HL-60 (cell line): ENCODE measurements at regions not wholly inside any gene's neighbourhood (a gene's known extent, or its start where the extent isn't known, plus 50 kb on each side); places are given as distances from the start of the nearest gene placed in this dataset.

Experiments used
- DNase-seq, 2 experiments: peaks; one replicate each; pipeline ENCODE4 v3.0.0-alpha.2; 2010 to 2020; ENCODE audit warnings: low read depth in 1 of 2, low spot score in 1 of 2
- H3K27ac ChIP-seq: fragments of 250-450 bp; sonication (Bioruptor Pico); replicated peaks from 2 replicates; pipeline ENCODE4 v1.5.1; 2020; ENCODE audit warnings: mild to moderate bottlenecking, moderate library complexity
- H3K27me3 ChIP-seq: fragments of 250-450 bp; sonication (Bioruptor Pico); 2 replicates; pipeline ENCODE4 v1.5.1; 2021; ENCODE audit warnings: mild to moderate bottlenecking, moderate library complexity; ENCODE audit not compliant: insufficient read depth, poor library complexity, severe bottlenecking
- H3K4me3 ChIP-seq: replicated peaks from 2 replicates; pipeline ENCODE4 v1.5.1; 2011; ENCODE audit warnings: mild to moderate bottlenecking, control low read depth, low read length; ENCODE audit not compliant: insufficient read depth
- CTCF ChIP-seq: IDR thresholded peaks from one replicate; pipeline ENCODE4 v1.5.1; 2011; ENCODE audit warnings: low read length, control low read depth, inconsistent platforms; ENCODE audit not compliant: insufficient read depth
- GABPA ChIP-seq: IDR thresholded peaks from 2 replicates; pipeline ENCODE4 v1.6.1; 2012; ENCODE audit warnings: low read depth
- POLR2AphosphoS5 ChIP-seq: IDR thresholded peaks from 2 replicates; pipeline ENCODE4 v1.6.1; 2012; ENCODE audit warnings: low read depth
- REST ChIP-seq: IDR thresholded peaks from 2 replicates; pipeline ENCODE4 v1.6.1; 2012; ENCODE audit warnings: low read depth; ENCODE audit not compliant: insufficient replicate concordance
- SPI1 ChIP-seq: IDR thresholded peaks from 2 replicates; pipeline ENCODE4 v1.6.1; 2012; ENCODE audit warnings: low read depth, mild to moderate bottlenecking, borderline replicate concordance

DNA sequence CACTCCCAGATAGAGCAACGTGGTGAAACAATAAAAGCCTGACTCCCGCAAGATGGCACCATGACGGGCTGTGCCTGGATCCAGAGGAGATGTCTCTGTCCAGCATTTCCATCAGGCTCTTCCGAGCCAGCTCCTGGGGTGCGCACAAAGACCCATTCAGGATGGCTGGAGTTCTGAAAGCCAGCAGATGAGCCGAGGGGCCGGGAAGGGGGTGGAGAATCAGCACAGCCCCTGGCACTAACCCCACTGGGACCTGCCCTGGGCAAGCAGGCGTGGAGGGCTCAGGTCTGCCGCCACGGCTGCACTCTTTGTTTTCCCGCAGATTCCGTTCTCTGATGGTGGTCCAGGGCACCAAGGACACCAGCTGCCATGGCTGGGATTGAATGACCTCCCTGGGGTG is 97.2 kb upstream of the BLID start:
- H3K27ac ChIP-seq, result no peak overlapping the region
- DNase-seq, result no peak
- TF ChIP-seq SPI1 (no peak), REST (peak; percentile 18)

DNA sequence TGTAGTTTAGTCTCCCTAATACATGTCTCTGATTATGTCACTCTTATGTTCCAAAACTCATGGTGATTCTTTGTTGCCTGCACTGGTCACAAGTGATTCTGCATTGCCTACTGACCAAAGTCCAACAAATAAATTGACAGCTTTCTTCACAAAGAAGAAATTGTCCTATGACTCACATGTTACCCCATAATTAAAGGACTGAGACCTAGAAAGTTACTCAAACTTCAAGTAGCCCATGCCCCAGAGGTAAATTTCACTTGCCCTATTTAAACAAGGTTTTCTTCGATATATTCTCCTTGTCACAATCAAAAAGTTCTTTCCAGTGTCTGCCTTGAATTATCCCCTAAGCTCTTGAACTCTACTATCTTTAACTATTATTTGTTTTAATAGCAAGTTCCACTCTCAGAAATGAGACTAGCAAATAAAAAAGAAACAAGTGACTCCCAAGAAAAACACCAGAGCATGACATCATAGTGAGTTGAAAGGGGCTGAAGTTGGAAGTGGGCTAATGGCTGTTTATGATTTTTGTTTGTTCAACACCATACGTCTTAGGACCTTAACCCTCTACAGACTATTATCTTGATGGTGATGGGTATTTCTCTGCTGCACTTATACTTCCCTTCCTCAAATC is 94.5 kb upstream of the BLID start:
- no peak for TF ChIP-seq REST
- TF ChIP-seq CTCF, result no peak
- Histone ChIP-seq H3K27ac (no peak overlapping the region), H3K27me3 (peaks cover 6% of the 10 kb centered on the region), H3K4me3 (no peak overlapping the region)
- DNase-seq, result no peak

More for the DNA sequence above, 97.2 kb upstream of the BLID start:
- Histone ChIP-seq H3K4me3 (no peak overlapping the region), H3K27me3 (peaks cover 2% of the 10 kb centered on the region)

DNA sequence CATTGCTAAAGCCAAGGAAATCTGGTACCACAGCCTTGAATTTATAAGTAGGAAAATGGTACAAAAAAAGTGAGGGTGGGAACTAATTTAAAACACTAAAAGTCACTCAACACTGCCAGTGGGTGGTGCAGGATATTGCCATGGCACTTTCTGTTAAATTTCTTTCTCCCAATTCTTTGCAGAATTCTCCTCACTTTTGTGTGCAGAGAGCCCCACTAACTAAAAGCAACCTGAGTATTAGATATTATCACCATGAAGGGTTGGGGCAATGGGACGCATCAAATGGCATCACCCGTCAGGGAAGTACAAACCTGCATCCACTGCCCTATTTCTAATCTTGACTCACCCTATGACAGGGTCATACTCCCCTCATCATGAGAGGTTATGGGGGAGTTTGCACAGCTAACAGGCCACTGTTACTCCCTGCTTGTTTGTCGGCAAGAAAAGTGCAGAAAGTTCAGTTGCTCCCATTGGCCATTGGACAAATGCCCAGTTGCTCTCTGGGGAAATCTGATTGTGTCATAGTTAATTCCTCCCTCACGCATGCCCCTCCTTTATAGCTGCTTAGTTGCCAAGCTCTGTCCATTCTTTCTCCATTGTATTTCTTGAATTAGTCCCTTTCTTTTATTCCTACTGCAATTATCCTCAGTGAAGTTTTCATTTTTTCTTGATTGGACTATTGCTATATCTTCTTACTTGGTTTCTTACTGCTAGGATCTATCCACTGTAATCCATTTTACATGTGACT is 93.8 kb upstream of the BLID start:
- no peak for DNase-seq
- TF ChIP-seq SPI1 (no peak), CTCF (no peak), POLR2AphosphoS5 (no peak), REST (no peak), GABPA (no peak)
- H3K27me3 ChIP-seq, result peaks cover 6% of the 10 kb centered on the region
- H3K4me3 ChIP-seq, result no peak overlapping the region
- no peak overlapping the region for H3K27ac ChIP-seq
